Endothelial cell of umbilical vein (primary cell): ENCODE measurements at regions not wholly inside any gene's neighbourhood (a gene's known extent, or its start where the extent isn't known, plus 50 kb on each side); places are given as distances from the start of the nearest gene placed in this dataset.

ENCODE experiments used
- BruUV-seq: library from RNA; stranded (reverse); fragments of 400-500 nt; replicated peaks from 2 replicates; lab custom pipeline; 2021; lab: Mats Ljungman, UMichigan
- CTCF ChIA-PET: fragments of 300-600, 350-600 bp; sonication (Branson Sonifier 250); formaldehyde crosslinking; loops from one replicate; lab custom pipeline; 2021; ENCODE audit warnings: antibody characterized with exemption, inconsistent platforms; lab: Charles Lee
- POLR2A ChIA-PET: fragments of 300-600, 350-600 bp; sonication (Branson Sonifier 250); formaldehyde crosslinking; loops from one replicate; lab custom pipeline; 2021; ENCODE audit warnings: antibody characterized with exemption, inconsistent platforms; lab: Charles Lee
- DNase-seq: peaks from one replicate; pipeline ENCODE4 v3.0.0-alpha.2; 2011; ENCODE audit warnings: low read depth, low spot score
- FAIRE-seq: peaks from 2 replicates; lab custom pipeline; 2011; peaks lifted over from hg19 to GRCh38; lab: Jason Lieb, UNC
- H2AFZ ChIP-seq: 2 replicates; pipeline ENCODE4 v1.6.0; 2012; ENCODE audit warnings: low read depth, low read length, control low read depth, inconsistent platforms
- H3K27ac ChIP-seq: 2 replicates; pipeline ENCODE4 v1.5.1; 2011; ENCODE audit warnings: low read depth, mild to moderate bottlenecking, control low read depth, low read length, moderate library complexity; ENCODE audit not compliant: insufficient read depth
- H3K27me3 ChIP-seq, 2 experiments: 2 replicates each; pipeline versions ENCODE4 v1.6.0 to v1.6.1; 2011; ENCODE audit warnings: low read length in 2 of 2, mixed read lengths in 1 of 2; ENCODE audit not compliant: control insufficient read depth in 2 of 2, insufficient read depth in 2 of 2
- H3K36me3 ChIP-seq, 2 experiments: 2 replicates in 1 of 2; 3 replicates in 1 of 2; pipeline ENCODE4 v1.5.1; 2011; ENCODE audit warnings: low read length in 2 of 2, mild to moderate bottlenecking in 1 of 2, moderate library complexity in 1 of 2; ENCODE audit not compliant: control insufficient read depth in 2 of 2, insufficient read depth in 2 of 2; ENCODE audit errors: extremely low read depth in 1 of 2
- H3K4me1 ChIP-seq: 3 replicates; pipeline ENCODE4 v1.5.1; 2011; ENCODE audit warnings: mild to moderate bottlenecking, low read length; ENCODE audit not compliant: control insufficient read depth, insufficient read depth; ENCODE audit errors: extremely low read depth
- H3K4me2 ChIP-seq: 2 replicates; pipeline ENCODE4 v1.6.1; 2011; ENCODE audit warnings: low read length, control low read depth, mixed read lengths; ENCODE audit not compliant: insufficient read depth
- H3K4me3 ChIP-seq, 3 experiments: fragments of 200-600 bp in 1 of 3; sonication (generic), shearing (Covaris generic) in 1 of 3; replicated peaks in 1 of 3; 2 replicates each; pipeline ENCODE4 v1.5.1; 2011 to 2016; ENCODE audit warnings: control low read depth in 3 of 3, low read length in 3 of 3, mild to moderate bottlenecking in 2 of 3, inconsistent platforms in 1 of 3, low read depth in 1 of 3, moderate library complexity in 1 of 3; ENCODE audit not compliant: insufficient read depth in 1 of 3
- H3K79me2 ChIP-seq: 2 replicates; pipeline ENCODE4 v1.6.0; 2012; ENCODE audit warnings: low read length, inconsistent platforms; ENCODE audit not compliant: control insufficient read depth, insufficient read depth
- H3K9ac ChIP-seq: replicated peaks from 2 replicates; pipeline ENCODE3; 2011; ENCODE audit warnings: low read length, control low read depth; ENCODE audit not compliant: insufficient read depth; ENCODE audit errors: extremely low read depth
- H3K9me1 ChIP-seq: replicated peaks from 3 replicates; pipeline ENCODE4 v1.6.0; 2011; ENCODE audit warnings: mild to moderate bottlenecking, low read length; ENCODE audit not compliant: control insufficient read depth, insufficient read depth; ENCODE audit errors: extremely low read depth
- H3K9me3 ChIP-seq: replicated peaks from 2 replicates; pipeline ENCODE4 v1.5.1; 2012; ENCODE audit warnings: low read length, inconsistent platforms; ENCODE audit not compliant: control insufficient read depth, insufficient read depth
- H4K20me1 ChIP-seq: replicated peaks from 2 replicates; pipeline ENCODE3; 2011; ENCODE audit warnings: mild to moderate bottlenecking, low read length; ENCODE audit not compliant: control insufficient read depth, insufficient read depth; ENCODE audit errors: extremely low read depth
- CTCF ChIP-seq, 2 donors: IDR thresholded peaks; 1 replicate in 1 of 2; 2 replicates in 1 of 2; pipeline ENCODE4 v1.5.1; 2011; ENCODE audit warnings: low read length in 2 of 2, mild to moderate bottlenecking in 2 of 2, moderate library complexity in 2 of 2, control low read depth in 1 of 2, inconsistent platforms in 1 of 2, low read depth in 1 of 2; ENCODE audit not compliant: insufficient read depth in 1 of 2; ENCODE audit errors: extremely low read depth in 1 of 2
- EZH2 ChIP-seq: IDR thresholded peaks from 2 replicates; pipeline ENCODE4 v1.6.1; 2012; ENCODE audit warnings: borderline replicate concordance, low read depth, mild to moderate bottlenecking, moderate library complexity, low read length, inconsistent platforms; ENCODE audit not compliant: severe bottlenecking
- FOS ChIP-seq: IDR thresholded peaks from 2 replicates; pipeline ENCODE4 v1.6.1; 2011; ENCODE audit warnings: mild to moderate bottlenecking, low read length, moderate library complexity, borderline replicate concordance; ENCODE audit not compliant: insufficient read depth
- GATA2 ChIP-seq: IDR thresholded peaks from 2 replicates; pipeline ENCODE4 v1.7.0; 2011; ENCODE audit warnings: low read depth, mild to moderate bottlenecking, moderate library complexity, mixed read lengths, low read length; ENCODE audit not compliant: insufficient read length, insufficient read depth
- MYC ChIP-seq: IDR thresholded peaks from one replicate; pipeline ENCODE4 v1.6.1; 2011; ENCODE audit warnings: mild to moderate bottlenecking, low read depth, low read length
- POLR2A ChIP-seq: IDR thresholded peaks from 2 replicates; pipeline ENCODE4 v1.6.1; 2012; ENCODE audit warnings: low read depth, mild to moderate bottlenecking, control low read depth, low read length
- dilution Hi-C: fragments of 300-500 bp; cut with MboI; formaldehyde crosslinking; loops from one replicate; pipeline ENCODE4 v1.15.0; 2019; ENCODE audit warnings: low sequenced_read_pairs; ENCODE audit not compliant: extremely low pct_ligation_motif_present
- intact Hi-C: fragments of 100-400 bp; cut with micrococcal nuclease; formaldehyde crosslinking; loops from one replicate; pipeline ENCODE4 v1.10.0; 2022
- TF ChIP-seq, protein P1 (sequence below): IDR thresholded peaks from 2 replicates; pipeline ENCODE4 v1.6.1; 2011; ENCODE audit not compliant: insufficient read depth, insufficient read length

GRCh38 chr10:118508355-118508754 lies 87.1 kb downstream of the PRLHR start:
- Histone ChIP-seq H3K36me3 (no peaks in the 10 kb centered on the region), H3K27ac (no peak overlapping the region), H3K4me2 (no peak overlapping the region), H4K20me1 (no peaks in the 10 kb centered on the region), H3K9ac (no peak overlapping the region), H3K4me1 (no peaks in the 10 kb centered on the region), H3K9me1 (no peaks in the 10 kb centered on the region), H2AFZ (no peak overlapping the region), H3K4me3 (no peak overlapping the region), H3K9me3 (no peaks in the 10 kb centered on the region), H3K79me2 (no peaks in the 10 kb centered on the region), H3K27me3 (no peaks in the 10 kb centered on the region)
- intact Hi-C loops (no loop called here), dilution Hi-C loops (no loop called here)
- no TSS peak for BruUV-seq
- TF ChIP-seq MYC (no peak), GATA2 (no peak), EZH2 (no peak), CTCF (IDR thresholded peaks at IDR 0.05; ENCODE audit: extremely low read depth in 1 of 2, insufficient read depth in 1 of 2, low read depth in 1 of 2, low read length in 2 of 2) (no peak), POLR2A (no peak), FOS (no peak)
- TF ChIP-seq, protein P1, sequence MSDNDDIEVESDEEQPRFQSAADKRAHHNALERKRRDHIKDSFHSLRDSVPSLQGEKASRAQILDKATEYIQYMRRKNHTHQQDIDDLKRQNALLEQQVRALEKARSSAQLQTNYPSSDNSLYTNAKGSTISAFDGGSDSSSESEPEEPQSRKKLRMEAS: no peak
- no peak for DNase-seq
- ChIA-PET POLR2A (no interaction called here), CTCF (no interaction called here)
- FAIRE-seq: no peak
